Keratinocyte (primary cell): ENCODE measurements at regions not wholly inside any gene's neighbourhood (a gene's known extent, or its start where the extent isn't known, plus 50 kb on each side); places are given as distances from the start of the nearest gene placed in this dataset.

Experiments
- CTCF ChIP-seq, 3 experiments: IDR thresholded peaks in 1 of 3; conservative IDR thresholded peaks in 1 of 3; optimal IDR thresholded peaks in 1 of 3; 2 replicates in 2 of 3; 3 replicates in 1 of 3; pipeline versions ENCODE3 to v1.5.1; 2011; ENCODE audit warnings: low read length in 3 of 3, mild to moderate bottlenecking in 3 of 3, moderate library complexity in 2 of 3, control low read depth in 1 of 3, inconsistent platforms in 1 of 3; ENCODE audit not compliant: insufficient read depth in 2 of 3; ENCODE audit errors: extremely low read depth in 1 of 3
- EZH2 ChIP-seq: IDR thresholded peaks from one replicate; pipeline ENCODE4 v1.6.1; 2012; ENCODE audit warnings: inconsistent platforms, mild to moderate bottlenecking, low read length, moderate library complexity

DNA sequence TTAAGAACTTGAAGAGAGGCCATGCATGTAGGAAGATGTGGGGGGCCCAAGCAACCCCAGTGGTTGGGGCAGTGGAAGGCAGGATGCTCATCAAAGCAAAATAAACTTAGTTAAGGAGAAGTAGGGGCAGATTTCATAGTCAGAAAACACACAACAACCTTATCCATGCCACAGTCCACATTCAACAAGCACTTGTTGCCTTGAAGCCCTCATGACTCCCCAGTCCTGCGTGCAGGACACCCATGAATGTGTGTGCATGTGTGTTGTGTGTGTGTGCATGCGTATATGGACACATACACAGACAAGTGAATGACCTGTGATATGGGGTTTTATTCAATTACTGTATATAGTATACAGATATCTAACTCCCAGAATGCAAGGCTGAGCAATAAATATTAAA is 186.9 kb downstream of the PSMG1 start:
- TF ChIP-seq EZH2 (no peak), CTCF (optimal IDR thresholded peaks at IDR 0.05 in 1 of 3, IDR thresholded peaks at IDR 0.05 in 1 of 3, conservative IDR thresholded peaks at IDR 0.05 in 1 of 3; ENCODE audit: extremely low read depth in 1 of 3, insufficient read depth in 2 of 3, low read length in 3 of 3) (no peak)
